Right lobe of liver (tissue), 6 donors: ENCODE measurements at regions not wholly inside any gene's neighbourhood (a gene's known extent, or its start where the extent isn't known, plus 50 kb on each side); places are given as distances from the start of the nearest gene placed in this dataset.

Source experiments
- ATAC-seq, 4 donors: fragments of 200-7000 bp; cut with Tn5 transposase; one replicate each; pipeline ENCODE4 v1.9.1; 2020; ENCODE audit warnings: mild to moderate bottlenecking in 4 of 4, moderate library complexity in 4 of 4
- DNase-seq, 3 donors: peaks; one replicate each; pipeline ENCODE4 v3.0.0-alpha.2; 2020
- H3K27ac ChIP-seq, 3 donors: fragments of 200-600 bp; one replicate each; pipeline ENCODE4 v1.8.0; 2022
- H3K27me3 ChIP-seq, 2 donors: fragments of 200-600 bp; one replicate each; pipeline ENCODE4 v1.8.0; 2022
- H3K36me3 ChIP-seq, 4 donors: fragments of 200-600 bp; sonication (generic) in 1 of 4; one replicate each; pipeline versions ENCODE4 v1.5.1 to v1.8.0; 2017 to 2022; ENCODE audit warnings: control low read depth in 1 of 4
- H3K4me1 ChIP-seq, 4 donors: fragments of 200-600 bp; sonication (generic) in 1 of 4; one replicate each; pipeline versions ENCODE4 v1.5.1 to v1.8.0; 2017 to 2022; ENCODE audit warnings: control low read depth in 1 of 4
- H3K4me3 ChIP-seq, 3 donors: fragments of 200-600 bp; one replicate each; pipeline ENCODE4 v1.8.0; 2022
- H3K9me3 ChIP-seq, 4 donors: fragments of 200-600 bp; sonication (generic) in 1 of 4; one replicate each; pipeline versions ENCODE4 v1.5.1 to v1.8.0; 2017 to 2022; ENCODE audit warnings: control low read depth in 1 of 4
- POLR2A ChIP-seq: fragments of 450-650 bp; IDR thresholded peaks from one replicate; pipeline ENCODE4 v1.6.1; 2017; ENCODE audit warnings: antibody characterized with exemption, mild to moderate bottlenecking
- WGBS: methylation state at CpG from one replicate; pipeline ENCODE4 v1.1.6; 2018; ENCODE audit warnings: low coverage, low lambda C conversion rate; ENCODE audit not compliant: insufficient coverage; ENCODE audit errors: missing lambda C conversion rate; 5-methylcytosine and 5-hydroxymethylcytosine counted together
- intact Hi-C, 2 donors: fragments of 100-400 bp; cut with DNase I; formaldehyde crosslinking; loops; one replicate each; pipeline versions ENCODE4 v1.11.2 to v1.14.1; 2022
- TF ChIP-seq, protein P1 (sequence below), 4 donors: fragments of 200-600 bp in 3 of 4; fragments of 450-650 bp in 1 of 4; IDR thresholded peaks; one replicate each; pipeline versions ENCODE4 v1.5.1 to v1.8.0; 2016 to 2022; ENCODE audit warnings: antibody characterized with exemption in 4 of 4, mild to moderate bottlenecking in 2 of 4
- donor health status: DM: no; HTN: yes; CAD: no.
- donor health status: DM: no; HTN: no; CAD: no.
- donor health status: DM: no; HTN: no; CAD: no.
- donor health status: DM: no; HTN: yes; CAD: no.
- donor health status: DM: no; HTN: yes; CAD: no.

DNA sequence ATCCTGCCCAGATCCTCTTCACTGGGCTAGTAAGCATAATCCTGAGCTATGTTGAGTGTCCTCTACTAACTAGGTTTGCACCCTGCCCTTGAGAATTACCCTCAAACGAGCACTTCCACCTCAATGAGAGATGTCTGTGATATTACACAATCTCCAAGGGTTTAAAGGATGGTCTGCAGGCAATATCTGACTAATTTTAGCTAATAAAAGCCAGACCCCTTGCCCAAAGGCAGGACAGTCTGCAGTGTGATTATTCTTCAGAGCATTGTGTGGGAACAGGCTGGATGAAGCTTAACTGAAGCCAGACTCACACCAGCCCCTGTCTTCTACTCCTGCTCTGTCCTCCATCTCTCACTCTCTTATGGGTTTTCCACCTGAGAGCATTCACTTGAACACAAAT, 544.9 kb upstream of the DDX18 start:
- Histone ChIP-seq H3K4me1 (no peaks in the 10 kb centered on the region), H3K27me3 (no peaks in the 10 kb centered on the region), H3K9me3 (no peaks in the 10 kb centered on the region), H3K27ac (no peak overlapping the region), H3K36me3 (no peaks in the 10 kb centered on the region), H3K4me3 (no peak overlapping the region)
- intact Hi-C loops, result no loop called here
- ATAC-seq (no peak), DNase-seq (no peak)
- TF ChIP-seq, protein P1, sequence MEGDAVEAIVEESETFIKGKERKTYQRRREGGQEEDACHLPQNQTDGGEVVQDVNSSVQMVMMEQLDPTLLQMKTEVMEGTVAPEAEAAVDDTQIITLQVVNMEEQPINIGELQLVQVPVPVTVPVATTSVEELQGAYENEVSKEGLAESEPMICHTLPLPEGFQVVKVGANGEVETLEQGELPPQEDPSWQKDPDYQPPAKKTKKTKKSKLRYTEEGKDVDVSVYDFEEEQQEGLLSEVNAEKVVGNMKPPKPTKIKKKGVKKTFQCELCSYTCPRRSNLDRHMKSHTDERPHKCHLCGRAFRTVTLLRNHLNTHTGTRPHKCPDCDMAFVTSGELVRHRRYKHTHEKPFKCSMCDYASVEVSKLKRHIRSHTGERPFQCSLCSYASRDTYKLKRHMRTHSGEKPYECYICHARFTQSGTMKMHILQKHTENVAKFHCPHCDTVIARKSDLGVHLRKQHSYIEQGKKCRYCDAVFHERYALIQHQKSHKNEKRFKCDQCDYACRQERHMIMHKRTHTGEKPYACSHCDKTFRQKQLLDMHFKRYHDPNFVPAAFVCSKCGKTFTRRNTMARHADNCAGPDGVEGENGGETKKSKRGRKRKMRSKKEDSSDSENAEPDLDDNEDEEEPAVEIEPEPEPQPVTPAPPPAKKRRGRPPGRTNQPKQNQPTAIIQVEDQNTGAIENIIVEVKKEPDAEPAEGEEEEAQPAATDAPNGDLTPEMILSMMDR (IDR thresholded peaks at IDR 0.05), result no peak
- TF ChIP-seq POLR2A, result no peak
- WGBS, result 8% methylated on average over 1 of the region's 1 CpG

GRCh38 chr2:117271631-117272030, 542.9 kb upstream of the DDX18 start:
- no peak overlapping the region for H3K27ac ChIP-seq
- TF ChIP-seq, protein P1 (IDR thresholded peaks at IDR 0.05), result no peak
- TF ChIP-seq POLR2A, result no peak
- no peaks in the 10 kb centered on the region for H3K4me1 ChIP-seq
- no peak overlapping the region for H3K4me3 ChIP-seq
- intact Hi-C loops, result no loop called here
- ATAC-seq, result no peak
- no peaks in the 10 kb centered on the region for H3K9me3 ChIP-seq
- DNase-seq, result no peak
- no peaks in the 10 kb centered on the region for H3K27me3 ChIP-seq
- H3K36me3 ChIP-seq, result no peaks in the 10 kb centered on the region
- WGBS, result 21% methylated on average over 1 of the region's 1 CpG

DNA sequence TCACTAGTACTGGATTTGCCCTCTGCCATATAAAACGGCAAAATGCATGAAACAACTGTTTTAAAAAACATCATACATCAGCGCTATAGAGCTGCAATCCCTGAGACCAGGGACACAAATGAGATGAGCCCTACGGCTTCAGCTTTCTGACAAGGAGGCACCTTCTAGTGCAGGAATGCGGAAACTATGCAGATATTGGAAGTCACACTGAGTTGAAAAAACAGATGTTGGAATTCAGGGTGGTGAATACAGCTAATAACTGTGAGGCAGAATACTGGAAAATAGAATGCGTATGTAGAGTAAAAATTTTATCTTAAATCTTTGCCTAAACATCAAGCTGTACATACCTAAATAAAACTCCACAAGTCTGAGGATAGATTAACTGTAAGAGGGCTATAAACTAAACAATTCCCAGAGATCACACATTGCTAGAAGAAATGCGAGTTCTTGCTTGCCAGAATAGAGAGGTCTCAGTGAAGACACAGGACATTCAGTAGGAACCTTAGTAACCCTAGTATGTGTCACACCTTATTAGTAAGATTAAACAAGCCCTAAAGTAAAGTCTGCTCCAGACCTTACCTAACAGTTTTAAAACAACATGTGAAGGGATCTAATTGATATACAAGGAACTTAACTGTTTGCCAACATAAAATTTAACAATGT, 541.4 kb upstream of the DDX18 start:
- TF ChIP-seq, protein P1 (IDR thresholded peaks at IDR 0.05), result no peak
- TF ChIP-seq POLR2A, result no peak
- H3K4me1 ChIP-seq, result no peaks in the 10 kb centered on the region
- DNase-seq, result no peak
- H3K4me3 ChIP-seq, result no peak overlapping the region
- no peaks in the 10 kb centered on the region for H3K27me3 ChIP-seq
- intact Hi-C loops, result no loop called here
- H3K36me3 ChIP-seq, result no peaks in the 10 kb centered on the region
- H3K9me3 ChIP-seq, result no peaks in the 10 kb centered on the region
- 43% methylated on average over 6 of the region's 6 CpGs for WGBS
- no peak for ATAC-seq
- no peak overlapping the region for H3K27ac ChIP-seq

GRCh38 chr2:117293012-117293411, 521.5 kb upstream of the DDX18 start:
- H3K9me3 ChIP-seq, result no peaks in the 10 kb centered on the region
- WGBS, result 25% methylated on average over 1 of the region's 1 CpG
- ATAC-seq (no peak), DNase-seq (no peak)
- H3K4me3 ChIP-seq, result no peak overlapping the region
- no peaks in the 10 kb centered on the region for H3K36me3 ChIP-seq
- H3K27me3 ChIP-seq, result no peaks in the 10 kb centered on the region
- intact Hi-C loops, result no loop called here
- no peak for TF ChIP-seq POLR2A
- TF ChIP-seq, protein P1 (IDR thresholded peaks at IDR 0.05), result no peak
- no peak overlapping the region for H3K27ac ChIP-seq
- H3K4me1 ChIP-seq, result no peaks in the 10 kb centered on the region

DNA sequence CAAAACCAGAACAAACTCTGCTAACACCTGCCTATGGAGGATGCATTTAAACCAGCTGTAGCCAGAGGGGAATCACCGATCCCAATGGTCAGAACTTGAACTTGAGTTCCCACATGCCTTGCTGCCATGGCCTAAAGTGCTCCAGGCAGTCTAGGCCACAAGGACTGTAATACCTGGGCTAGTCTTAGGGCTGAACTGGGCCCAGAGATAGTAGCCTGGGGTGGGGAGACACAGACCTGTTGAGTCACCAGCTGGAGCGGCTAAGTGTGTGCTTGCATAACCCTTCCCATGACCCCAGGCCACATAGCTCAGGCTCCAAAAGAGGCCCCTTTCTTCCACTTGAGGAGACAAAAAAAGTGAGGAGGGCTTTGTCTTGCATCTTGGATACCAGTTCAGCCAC, 515.0 kb upstream of the DDX18 start:
- WGBS, result no CpG with 5 or more reads among the region's 2 CpGs
- TF ChIP-seq POLR2A, result no peak
- TF ChIP-seq, protein P1 (IDR thresholded peaks at IDR 0.05), result no peak
- no peak for ATAC-seq

More for the DNA sequence above, 515.0 kb upstream of the DDX18 start:
- no peaks in the 10 kb centered on the region for H3K9me3 ChIP-seq
- no peaks in the 10 kb centered on the region for H3K36me3 ChIP-seq
- intact Hi-C loops, result no loop called here
- H3K4me3 ChIP-seq, result no peak overlapping the region
- no peaks in the 10 kb centered on the region for H3K4me1 ChIP-seq
- DNase-seq, result no peak
- no peaks in the 10 kb centered on the region for H3K27me3 ChIP-seq
- no peak overlapping the region for H3K27ac ChIP-seq
